Thyroid gland (tissue), 4 donors: ENCODE measurements at regions not wholly inside any gene's neighbourhood (a gene's known extent, or its start where the extent isn't known, plus 50 kb on each side); places are given as distances from the start of the nearest gene placed in this dataset.

ENCODE experiments used
- POLR2A ChIP-seq, 2 donors: fragments of 450-650 bp; IDR thresholded peaks; one replicate each; pipeline ENCODE4 v1.6.1; 2017; ENCODE audit warnings: antibody characterized with exemption in 2 of 2, mild to moderate bottlenecking in 2 of 2, moderate library complexity in 1 of 2
- TF ChIP-seq, protein P1 (sequence below), 6 experiments: fragments of 200-600 bp in 3 of 6; fragments of 450-650 bp in 3 of 6; sonication (generic) in 3 of 6; IDR thresholded peaks; one replicate each; pipeline ENCODE4 v1.5.1; 2016 to 2019; ENCODE audit warnings: antibody characterized with exemption in 6 of 6, mild to moderate bottlenecking in 2 of 6, inconsistent platforms in 1 of 6, moderate library complexity in 1 of 6

DNA sequence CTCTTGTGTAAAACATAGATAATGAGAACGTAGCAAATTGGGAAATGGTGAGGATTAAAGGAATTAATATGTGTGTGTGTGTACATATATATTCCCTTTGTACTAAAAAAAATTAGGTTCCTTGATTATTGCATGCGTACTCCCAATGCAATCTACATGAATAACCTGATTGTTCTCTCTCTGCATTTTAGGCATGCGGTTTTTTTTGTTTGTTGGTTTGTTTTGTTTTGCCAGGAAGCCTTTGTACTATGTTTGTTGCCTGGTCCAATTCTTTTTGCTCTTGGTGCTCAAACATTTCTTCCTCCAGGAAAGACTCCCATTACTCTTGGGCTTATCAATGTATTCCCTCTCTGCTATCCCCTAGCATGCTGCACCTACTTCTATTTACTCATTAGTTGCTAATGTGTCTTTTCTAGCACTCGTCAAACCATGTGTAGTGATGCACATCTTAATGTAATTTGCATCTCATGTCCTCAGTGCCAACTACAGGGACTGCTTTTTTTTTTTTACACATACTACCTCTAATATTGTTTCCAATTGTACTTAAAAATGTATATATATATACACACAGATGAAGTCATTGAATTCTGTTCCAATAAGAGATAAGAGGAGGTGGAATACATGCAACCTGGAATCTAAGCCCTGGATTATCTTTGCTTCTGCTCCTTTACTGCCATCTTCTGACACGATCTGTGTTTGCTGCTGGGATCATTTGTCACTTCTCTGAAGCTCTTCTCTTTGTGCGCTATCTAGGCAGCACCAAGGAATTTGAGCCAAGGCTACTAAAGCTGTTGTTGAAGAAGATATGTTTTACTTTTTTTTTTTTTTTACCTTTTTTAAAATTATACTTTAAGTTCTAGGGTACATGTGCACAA lies 197.2 kb upstream of the ANO3 start:
- TF ChIP-seq, protein P1, sequence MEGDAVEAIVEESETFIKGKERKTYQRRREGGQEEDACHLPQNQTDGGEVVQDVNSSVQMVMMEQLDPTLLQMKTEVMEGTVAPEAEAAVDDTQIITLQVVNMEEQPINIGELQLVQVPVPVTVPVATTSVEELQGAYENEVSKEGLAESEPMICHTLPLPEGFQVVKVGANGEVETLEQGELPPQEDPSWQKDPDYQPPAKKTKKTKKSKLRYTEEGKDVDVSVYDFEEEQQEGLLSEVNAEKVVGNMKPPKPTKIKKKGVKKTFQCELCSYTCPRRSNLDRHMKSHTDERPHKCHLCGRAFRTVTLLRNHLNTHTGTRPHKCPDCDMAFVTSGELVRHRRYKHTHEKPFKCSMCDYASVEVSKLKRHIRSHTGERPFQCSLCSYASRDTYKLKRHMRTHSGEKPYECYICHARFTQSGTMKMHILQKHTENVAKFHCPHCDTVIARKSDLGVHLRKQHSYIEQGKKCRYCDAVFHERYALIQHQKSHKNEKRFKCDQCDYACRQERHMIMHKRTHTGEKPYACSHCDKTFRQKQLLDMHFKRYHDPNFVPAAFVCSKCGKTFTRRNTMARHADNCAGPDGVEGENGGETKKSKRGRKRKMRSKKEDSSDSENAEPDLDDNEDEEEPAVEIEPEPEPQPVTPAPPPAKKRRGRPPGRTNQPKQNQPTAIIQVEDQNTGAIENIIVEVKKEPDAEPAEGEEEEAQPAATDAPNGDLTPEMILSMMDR (IDR thresholded peaks at IDR 0.05): peak in 4 of 6 experiments; percentile 7 to 33 (median 19)
- no peak for TF ChIP-seq POLR2A (IDR thresholded peaks at IDR 0.05)
